Rectal smooth muscle tissue (tissue), 1 donor: ENCODE measurements at regions not wholly inside any gene's neighbourhood (a gene's known extent, or its start where the extent isn't known, plus 50 kb on each side); places are given as distances from the start of the nearest gene placed in this dataset.

ENCODE experiments used
- H3K27ac ChIP-seq: one replicate; pipeline ENCODE4 v1.7.0; 2013; ENCODE audit warnings: low read depth, low read length, inconsistent platforms
- H3K27me3 ChIP-seq: one replicate; pipeline ENCODE4 v1.7.0; 2013; ENCODE audit warnings: low read length; ENCODE audit not compliant: control insufficient read depth, insufficient read depth
- H3K36me3 ChIP-seq: one replicate; pipeline ENCODE4 v1.7.0; 2013; ENCODE audit warnings: low read length; ENCODE audit not compliant: control insufficient read depth, insufficient read depth
- H3K4me1 ChIP-seq: one replicate; pipeline ENCODE4 v1.7.0; 2013; ENCODE audit warnings: low read length; ENCODE audit not compliant: control insufficient read depth, insufficient read depth
- H3K4me3 ChIP-seq: one replicate; pipeline ENCODE4 v1.7.0; 2013; ENCODE audit warnings: low read length
- H3K9ac ChIP-seq: one replicate; pipeline ENCODE4 v1.7.0; 2013; ENCODE audit warnings: low read length

DNA sequence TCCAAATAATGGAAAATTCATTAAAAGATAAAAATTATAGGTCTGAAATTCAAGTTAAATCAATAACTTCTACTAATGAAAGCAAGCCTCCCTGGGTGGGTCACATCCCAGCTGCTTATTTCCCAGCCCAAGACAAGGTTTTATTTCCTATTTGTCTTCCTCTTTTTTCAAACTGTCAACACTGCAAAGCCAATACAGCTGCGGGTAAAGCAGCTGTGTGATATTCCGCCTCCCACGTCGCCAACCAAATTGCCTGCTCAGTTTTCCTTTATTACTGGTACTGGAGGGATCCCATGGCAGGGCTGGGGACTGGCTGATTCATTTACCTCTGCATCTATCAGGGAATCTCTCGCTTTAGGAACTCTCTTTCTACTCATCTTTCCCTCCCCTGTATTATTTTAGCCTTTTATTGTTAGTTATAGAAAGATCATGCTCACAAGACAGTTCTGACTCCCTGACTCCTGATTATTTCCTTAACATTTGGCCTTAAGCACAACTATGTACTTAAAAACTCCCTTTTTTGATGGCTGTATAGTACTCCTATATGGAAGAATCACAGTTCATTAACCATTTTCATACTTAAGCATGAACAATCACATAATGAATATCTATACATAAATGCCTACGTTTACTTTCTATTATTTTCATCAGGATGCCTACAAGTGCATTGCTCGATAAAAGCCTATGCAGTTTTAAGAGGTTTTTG is 253.1 kb downstream of the CDCA7 start:
- no peak overlapping the region for H3K4me3 ChIP-seq

DNA sequence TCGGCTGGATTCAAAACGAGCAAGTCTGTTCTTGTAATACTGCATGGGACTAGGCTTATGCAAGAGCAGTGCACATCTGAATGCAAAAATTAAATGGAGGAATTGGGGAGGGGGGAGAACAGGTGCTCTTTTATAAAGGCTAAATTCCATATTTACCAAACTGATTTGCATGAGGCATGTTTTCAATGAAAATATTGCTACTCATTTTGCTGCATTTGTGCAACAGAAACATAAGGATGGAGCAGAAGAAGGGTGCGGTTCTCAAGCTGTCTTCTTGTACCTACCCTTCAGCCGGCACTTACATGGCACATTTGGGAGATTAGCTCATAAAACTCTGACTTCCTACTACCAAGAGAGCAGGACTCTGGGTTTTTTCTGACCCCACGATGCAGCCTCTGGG is 256.4 kb downstream of the CDCA7 start:
- Histone ChIP-seq H3K27ac (no peak overlapping the region), H3K27me3 (no peaks in the 10 kb centered on the region), H3K4me3 (no peak overlapping the region), H3K36me3 (no peaks in the 10 kb centered on the region), H3K9ac (no peak overlapping the region), H3K4me1 (no peaks in the 10 kb centered on the region)

More for the DNA sequence above, 253.1 kb downstream of the CDCA7 start:
- Histone ChIP-seq H3K36me3 (no peaks in the 10 kb centered on the region), H3K27ac (no peak overlapping the region), H3K27me3 (no peaks in the 10 kb centered on the region), H3K4me1 (no peaks in the 10 kb centered on the region), H3K9ac (no peak overlapping the region)

DNA sequence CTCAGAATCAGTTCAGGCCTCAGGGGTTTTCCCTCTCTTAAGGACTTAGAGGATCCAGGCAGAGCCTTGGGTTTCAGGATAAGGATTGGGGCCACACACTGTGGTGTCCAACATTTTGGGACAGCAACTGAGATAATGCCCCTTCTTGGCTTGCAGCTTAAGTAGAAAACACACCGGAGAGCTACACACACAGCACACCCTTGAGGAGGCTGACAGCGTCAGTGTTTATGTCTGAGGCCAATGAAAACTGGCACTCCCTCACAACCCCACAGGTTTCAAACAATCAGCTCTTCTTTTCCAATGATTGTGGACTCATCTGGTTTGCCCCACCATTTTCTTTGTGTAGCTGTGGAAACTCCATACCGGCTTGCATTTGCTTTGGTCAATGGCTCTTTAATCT is 257.7 kb downstream of the CDCA7 start:
- no peaks in the 10 kb centered on the region for H3K36me3 ChIP-seq
- no peaks in the 10 kb centered on the region for H3K27me3 ChIP-seq
- no peak overlapping the region for H3K9ac ChIP-seq
- H3K4me3 ChIP-seq: no peak overlapping the region
- H3K27ac ChIP-seq: no peak overlapping the region
- H3K4me1 ChIP-seq: no peaks in the 10 kb centered on the region

DNA sequence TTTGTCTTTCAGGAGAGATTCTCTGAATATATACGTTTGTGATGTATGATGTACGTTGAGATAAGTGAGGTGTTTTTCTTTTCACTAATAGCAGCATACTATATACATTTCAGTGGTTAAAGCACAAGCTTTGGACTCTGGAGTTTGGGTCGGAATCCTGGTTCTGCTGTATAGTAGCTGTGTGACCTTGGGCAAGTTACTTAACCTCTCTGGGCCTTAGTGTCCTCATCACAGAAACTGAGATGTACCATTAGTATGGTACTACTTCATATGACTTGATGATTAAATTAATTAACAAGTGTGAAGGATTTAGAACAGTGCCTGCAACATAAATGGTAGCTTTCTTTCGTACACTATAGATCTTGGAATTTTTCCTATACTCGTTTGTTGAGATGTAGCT is 258.7 kb downstream of the CDCA7 start:
- Histone ChIP-seq H3K4me3 (no peak overlapping the region), H3K27ac (no peak overlapping the region), H3K9ac (no peak overlapping the region), H3K4me1 (no peaks in the 10 kb centered on the region), H3K27me3 (no peaks in the 10 kb centered on the region), H3K36me3 (no peaks in the 10 kb centered on the region)

DNA sequence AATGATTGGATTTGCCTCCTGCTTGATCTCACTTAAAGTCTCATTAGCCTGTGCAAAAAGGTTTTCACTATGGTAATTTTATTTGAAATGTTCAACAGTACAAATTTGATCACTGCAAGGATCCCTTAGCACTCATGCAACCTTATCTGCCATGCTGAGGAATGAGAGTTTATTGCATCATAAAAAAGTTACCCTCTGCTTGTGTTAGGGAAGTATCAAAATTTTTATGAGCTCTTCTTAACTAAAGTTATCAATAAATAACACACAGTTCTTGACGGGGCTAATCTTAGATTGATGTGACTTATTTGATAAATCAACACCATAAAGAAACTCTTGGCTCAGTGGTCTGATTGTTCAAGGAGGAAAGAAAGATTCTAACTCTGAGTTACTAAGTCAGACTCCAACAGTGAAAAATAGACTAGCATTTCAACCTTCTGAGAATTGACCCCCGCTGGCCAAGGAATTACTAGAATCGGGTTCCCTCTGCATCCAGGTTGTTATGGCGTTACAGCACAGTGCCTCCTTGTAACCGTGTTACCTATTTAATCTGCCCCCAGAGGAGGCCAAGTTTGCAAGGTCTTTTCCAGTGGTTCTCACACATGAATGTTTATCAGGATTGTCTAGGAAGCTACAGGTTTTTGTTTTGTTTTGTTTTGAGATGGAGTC is 259.7 kb downstream of the CDCA7 start:
- Histone ChIP-seq H3K4me1 (no peaks in the 10 kb centered on the region), H3K36me3 (no peaks in the 10 kb centered on the region), H3K4me3 (no peak overlapping the region), H3K27me3 (no peaks in the 10 kb centered on the region), H3K27ac (no peak overlapping the region), H3K9ac (no peak overlapping the region)

DNA sequence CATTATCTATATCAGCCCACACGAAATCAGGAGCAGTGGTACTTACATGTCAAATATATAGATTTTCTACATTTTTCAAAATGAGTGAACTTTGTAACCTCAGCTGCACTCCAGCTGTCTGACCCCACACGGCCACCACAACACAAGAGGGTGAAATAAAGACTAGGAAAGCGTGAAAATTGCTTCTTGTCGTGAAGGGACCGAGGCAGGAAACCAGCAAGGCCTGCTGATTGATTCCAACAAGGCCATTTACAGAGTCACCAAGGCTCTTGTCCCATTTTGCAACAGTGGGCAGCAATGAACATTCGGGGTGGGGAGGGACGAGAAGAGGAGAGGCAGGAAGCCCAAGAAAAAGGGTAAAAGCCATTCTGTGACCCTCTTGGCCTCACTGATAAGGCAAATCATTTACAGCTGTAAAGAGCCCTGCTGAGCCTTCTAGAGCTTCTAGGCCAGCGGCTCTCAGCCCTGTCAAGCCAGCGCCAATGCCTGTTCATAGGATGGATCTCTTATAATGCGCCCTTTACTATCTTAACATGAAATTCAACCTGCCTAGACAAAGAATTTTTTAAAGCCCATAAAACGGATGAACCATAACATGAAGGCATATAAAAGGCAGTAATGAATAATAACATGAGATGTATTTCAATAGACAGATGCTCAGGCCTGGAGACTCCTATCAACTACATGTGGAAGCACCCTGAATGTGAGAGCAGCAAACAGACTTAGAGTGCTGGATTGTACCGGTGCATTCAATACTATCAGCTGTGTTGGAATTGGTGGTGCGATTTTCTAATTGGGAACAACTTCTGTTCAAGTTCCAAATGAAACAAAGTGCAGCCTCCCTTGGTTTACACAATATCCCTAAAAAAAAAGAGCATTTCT is 269.0 kb downstream of the CDCA7 start:
- Histone ChIP-seq H3K4me3 (no peak overlapping the region), H3K36me3 (no peaks in the 10 kb centered on the region), H3K4me1 (no peaks in the 10 kb centered on the region), H3K27ac (no peak overlapping the region), H3K27me3 (no peaks in the 10 kb centered on the region), H3K9ac (no peak overlapping the region)

DNA sequence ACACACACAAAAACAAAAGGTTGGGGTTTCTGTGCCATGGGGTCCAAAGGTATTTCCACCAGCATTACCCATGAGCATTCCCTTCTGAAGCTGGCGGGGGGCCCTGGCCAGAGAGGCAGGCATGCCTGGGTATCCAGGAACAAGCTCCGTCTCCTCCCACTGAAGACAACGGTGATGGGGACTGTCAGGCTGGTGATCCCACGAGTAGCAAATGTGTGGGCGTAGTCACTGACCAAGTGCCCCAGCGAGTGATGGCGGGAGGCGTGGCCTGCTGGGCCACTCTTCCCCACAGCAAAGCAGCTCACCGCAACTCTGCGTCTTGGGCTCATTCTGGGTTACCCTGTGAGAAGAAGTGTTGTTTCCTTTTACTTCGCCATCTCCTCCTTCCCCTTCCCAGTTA is 270.6 kb downstream of the CDCA7 start:
- Histone ChIP-seq H3K27ac (no peak overlapping the region), H3K36me3 (no peaks in the 10 kb centered on the region), H3K4me3 (no peak overlapping the region), H3K27me3 (no peaks in the 10 kb centered on the region), H3K9ac (no peak overlapping the region), H3K4me1 (no peaks in the 10 kb centered on the region)

DNA sequence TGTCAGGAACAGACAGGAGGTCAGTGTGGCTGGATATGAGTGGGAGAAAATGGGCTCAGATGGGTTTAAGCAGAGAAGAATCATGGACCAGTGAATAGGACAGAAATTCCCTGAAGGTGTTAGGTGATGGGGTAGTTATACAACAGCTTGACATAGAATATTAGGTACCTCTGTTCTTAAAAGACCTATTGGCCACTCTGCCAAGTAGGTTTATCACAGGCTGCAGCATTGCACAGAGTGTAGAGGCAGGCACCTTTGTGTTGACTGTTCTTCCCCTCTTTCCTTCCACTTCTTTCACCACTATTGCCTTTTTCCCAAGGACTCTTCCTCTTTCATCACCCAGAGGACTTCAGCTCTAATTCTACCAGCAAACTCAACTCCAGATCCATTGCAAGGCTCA is 274.4 kb downstream of the CDCA7 start:
- Histone ChIP-seq H3K36me3 (no peaks in the 10 kb centered on the region), H3K4me3 (no peak overlapping the region), H3K27me3 (no peaks in the 10 kb centered on the region), H3K4me1 (no peaks in the 10 kb centered on the region), H3K9ac (no peak overlapping the region), H3K27ac (no peak overlapping the region)

DNA sequence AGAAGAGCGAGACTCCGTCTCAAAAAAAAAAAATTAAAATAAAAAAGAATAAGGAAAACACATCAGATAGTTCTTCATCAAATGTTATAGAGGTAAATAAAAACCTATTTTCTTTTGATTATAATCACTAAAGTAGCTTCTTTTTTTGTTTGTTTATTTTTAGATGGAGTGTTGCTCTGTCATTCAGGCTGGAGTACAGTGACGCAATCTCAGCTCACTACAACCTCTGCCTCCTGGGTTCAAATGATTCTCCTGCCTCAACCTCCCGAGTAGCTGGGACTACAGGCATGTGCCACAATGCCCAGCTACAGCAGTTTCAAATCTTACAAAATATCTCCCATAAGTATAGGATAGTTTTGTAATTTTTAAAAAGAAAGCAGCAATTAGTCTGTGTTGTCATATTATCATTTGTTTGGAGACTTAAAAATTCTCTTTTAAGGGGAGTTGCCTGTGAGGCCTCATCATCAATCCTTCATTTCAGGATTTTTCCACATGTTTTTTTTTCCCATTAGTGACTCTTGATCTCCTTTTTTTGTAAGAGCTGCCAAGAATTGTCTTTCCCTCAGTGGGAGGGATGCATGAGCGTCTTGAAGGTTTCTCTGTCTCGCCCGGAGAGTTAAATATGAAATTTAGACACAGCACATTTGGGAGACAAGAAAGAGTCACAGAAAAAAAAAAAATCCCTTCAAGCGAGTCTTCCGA is 275.9 kb downstream of the CDCA7 start:
- H3K4me1 ChIP-seq: no peaks in the 10 kb centered on the region
- H3K27me3 ChIP-seq: no peaks in the 10 kb centered on the region
- H3K4me3 ChIP-seq: no peak overlapping the region
- no peaks in the 10 kb centered on the region for H3K36me3 ChIP-seq
- H3K27ac ChIP-seq: no peak overlapping the region
- H3K9ac ChIP-seq: no peak overlapping the region

DNA sequence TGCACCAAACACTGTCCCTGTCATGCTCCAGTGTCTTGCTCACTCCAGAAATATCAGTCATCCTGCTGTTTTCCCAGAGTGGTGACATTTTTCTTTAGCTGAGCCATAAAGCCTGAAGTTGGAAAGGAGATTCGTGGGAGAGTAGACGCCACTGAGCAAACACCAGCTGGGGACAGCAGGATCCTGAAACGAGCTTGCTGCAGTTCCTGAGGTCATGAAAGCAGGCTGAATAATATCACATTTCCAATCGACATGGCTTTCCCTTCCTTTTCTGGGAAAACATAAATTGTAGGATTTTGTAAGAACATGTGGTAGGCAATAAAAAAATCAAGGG is 276.4 kb downstream of the CDCA7 start:
- Histone ChIP-seq H3K27ac (no peak overlapping the region), H3K9ac (no peak overlapping the region), H3K36me3 (no peaks in the 10 kb centered on the region), H3K4me3 (no peak overlapping the region), H3K4me1 (no peaks in the 10 kb centered on the region), H3K27me3 (no peaks in the 10 kb centered on the region)

DNA sequence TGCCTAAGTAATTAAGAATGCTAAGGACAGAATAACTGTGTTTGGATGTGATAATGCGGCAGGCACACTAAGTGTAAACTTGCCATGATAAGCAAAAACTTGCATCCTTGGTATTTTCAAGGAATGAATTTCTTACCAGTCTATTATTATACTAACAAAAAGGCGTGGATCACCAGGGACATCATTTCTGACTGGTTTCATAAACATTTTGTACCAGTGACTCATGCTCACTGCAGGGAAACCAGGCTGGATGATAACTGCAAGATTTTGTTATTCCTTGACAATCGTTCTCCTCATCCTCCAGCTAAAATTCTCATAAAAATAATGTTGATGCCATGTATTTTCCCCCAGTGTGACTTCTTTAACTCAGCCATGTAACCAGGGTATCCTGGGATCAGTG is 289.5 kb downstream of the CDCA7 start:
- Histone ChIP-seq H3K9ac (no peak overlapping the region), H3K4me1 (no peaks in the 10 kb centered on the region), H3K4me3 (no peak overlapping the region), H3K27me3 (no peaks in the 10 kb centered on the region), H3K36me3 (no peaks in the 10 kb centered on the region), H3K27ac (no peak overlapping the region)

DNA sequence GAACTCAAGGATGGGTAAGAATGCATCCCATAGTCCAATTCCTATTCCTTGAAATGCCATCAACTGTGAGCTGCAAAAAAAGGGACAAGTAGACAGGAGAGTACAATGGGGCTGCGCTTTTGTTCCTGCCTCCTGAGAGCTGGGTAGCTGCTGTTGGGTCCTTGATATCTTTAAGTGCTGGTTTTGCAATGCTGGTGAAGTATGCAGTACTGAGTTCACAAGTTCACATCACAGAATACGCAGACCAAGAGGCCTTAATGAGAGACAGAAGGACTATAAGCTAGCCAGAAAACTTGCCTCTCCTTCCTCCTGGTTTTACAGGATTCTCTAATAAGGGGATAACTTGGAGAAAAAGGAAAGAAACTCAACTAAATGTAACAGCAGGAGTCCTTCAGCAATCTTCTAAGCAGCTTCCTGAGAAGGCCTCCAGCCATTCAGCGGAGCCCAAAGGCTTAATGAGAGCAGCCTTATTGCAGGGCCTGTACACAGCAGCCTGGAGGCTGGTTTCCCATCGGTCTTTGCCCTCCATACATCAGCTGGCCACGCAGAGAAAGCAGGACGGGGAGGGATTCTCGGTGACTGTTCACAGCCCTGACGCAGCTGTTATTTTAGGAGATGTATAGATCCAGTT is 293.1 kb downstream of the CDCA7 start:
- H3K9ac ChIP-seq: no peak overlapping the region
- no peaks in the 10 kb centered on the region for H3K27me3 ChIP-seq
- no peak overlapping the region for H3K4me3 ChIP-seq
- no peaks in the 10 kb centered on the region for H3K4me1 ChIP-seq
- H3K36me3 ChIP-seq: no peaks in the 10 kb centered on the region
- no peak overlapping the region for H3K27ac ChIP-seq
